ENCODE measurements at regions not wholly inside any gene's neighbourhood (a gene's known extent, or its start where the extent isn't known, plus 50 kb on each side); places are given as distances from the start of the nearest gene placed in this dataset.
A peak's percentile ranks its signal among the peaks of the same experiment; 100 is the strongest.

- TF ChIP-seq CTCF (IDR thresholded peaks at IDR 0.05), result no peak
Measured at GRCh38 chr13:44819772-44820171, 169.5 kb downstream of the NUFIP1 start.

GRCh38 chr13:44819245-44819644 is 170.0 kb downstream of the NUFIP1 start:
- Histone ChIP-seq H3K27me3 (ENCODE audit: low read depth) (no peaks in the 10 kb centered on the region), H3K4me1 (peaks cover 10% of the 10 kb centered on the region), H3K9me3 (no peaks in the 10 kb centered on the region), H3K36me3 (no peaks in the 10 kb centered on the region), H3K4me3 (no peak overlapping the region), H3K27ac (no peak overlapping the region)
- intact Hi-C loops (cut with DNase I), result no loop called here
- ATAC-seq, result no peak
- DNase-seq, result no peak
- TF ChIP-seq CTCF (IDR thresholded peaks at IDR 0.05), result no peak

More at GRCh38 chr13:44819772-44820171, 169.5 kb downstream of the NUFIP1 start:
- no peak for ATAC-seq
- DNase-seq, result no peak
- no peak overlapping the region for H3K27ac ChIP-seq
- intact Hi-C loops (cut with DNase I), result no loop called here
- peaks cover 10% of the 10 kb centered on the region for H3K4me1 ChIP-seq
- no peaks in the 10 kb centered on the region for H3K36me3 ChIP-seq
- H3K27me3 ChIP-seq (ENCODE audit: low read depth), result no peaks in the 10 kb centered on the region
- H3K9me3 ChIP-seq, result no peaks in the 10 kb centered on the region
- H3K4me3 ChIP-seq, result no peak overlapping the region

- Histone ChIP-seq H3K4me3 (no peak overlapping the region), H3K27ac (no peak overlapping the region), H3K4me1 (peaks cover 10% of the 10 kb centered on the region), H3K36me3 (no peaks in the 10 kb centered on the region), H3K27me3 (ENCODE audit: low read depth) (no peaks in the 10 kb centered on the region), H3K9me3 (no peaks in the 10 kb centered on the region)
- ATAC-seq, result peak; percentile 45 to 64
- no peak for DNase-seq
- TF ChIP-seq CTCF (IDR thresholded peaks at IDR 0.05), result no peak
- intact Hi-C loops (cut with DNase I), result no loop called here
Measured at GRCh38 chr13:44818428-44818827, 170.8 kb downstream of the NUFIP1 start.

- ATAC-seq (no peak), DNase-seq (no peak)
- TF ChIP-seq CTCF (IDR thresholded peaks at IDR 0.05), result no peak
- Histone ChIP-seq H3K9me3 (no peaks in the 10 kb centered on the region), H3K27ac (no peak overlapping the region), H3K27me3 (ENCODE audit: low read depth) (no peaks in the 10 kb centered on the region), H3K4me3 (no peak overlapping the region), H3K4me1 (peaks cover 10% of the 10 kb centered on the region), H3K36me3 (no peaks in the 10 kb centered on the region)
- intact Hi-C loops (cut with DNase I), result no loop called here
Measured at GRCh38 chr13:44818016-44818415, 171.3 kb downstream of the NUFIP1 start.

GRCh38 chr13:44817131-44817671 is 172.1 kb downstream of the NUFIP1 start:
- DNase-seq, result no peak
- no peak for TF ChIP-seq CTCF (IDR thresholded peaks at IDR 0.05)
- H3K27ac ChIP-seq, result no peak overlapping the region
- peaks cover 14% of the 10 kb centered on the region for H3K4me1 ChIP-seq
- H3K9me3 ChIP-seq, result no peaks in the 10 kb centered on the region
- no peak overlapping the region for H3K4me3 ChIP-seq
- no peak for ATAC-seq
- H3K36me3 ChIP-seq, result no peaks in the 10 kb centered on the region
- intact Hi-C loops (cut with DNase I), result no loop called here
- H3K27me3 ChIP-seq (ENCODE audit: low read depth), result no peaks in the 10 kb centered on the region

GRCh38 chr13:44816701-44817100 is 172.6 kb downstream of the NUFIP1 start:
- no peaks in the 10 kb centered on the region for H3K27me3 ChIP-seq (ENCODE audit: low read depth)
- ATAC-seq (no peak), DNase-seq (no peak)
- no peaks in the 10 kb centered on the region for H3K9me3 ChIP-seq
- TF ChIP-seq CTCF (IDR thresholded peaks at IDR 0.05), result no peak
- peaks cover 14% of the 10 kb centered on the region for H3K4me1 ChIP-seq
- no peak overlapping the region for H3K4me3 ChIP-seq
- intact Hi-C loops (cut with DNase I), result no loop called here
- no peak overlapping the region for H3K27ac ChIP-seq
- H3K36me3 ChIP-seq, result no peaks in the 10 kb centered on the region
